GF-D8 (cell line): ENCODE measurements at regions not wholly inside any gene's neighbourhood (a gene's known extent, or its start where the extent isn't known, plus 50 kb on each side); places are given as distances from the start of the nearest gene placed in this dataset.
"Not testable (repeated sequence)": the region's sequence is repeated elsewhere in the genome, so short reads cannot be mapped to it uniquely, and the experiment has no call there.

Source experiments
- DNase-seq: peaks from one replicate; lab custom pipeline; 2025; lab: John Stamatoyannopoulos, UW

DNA sequence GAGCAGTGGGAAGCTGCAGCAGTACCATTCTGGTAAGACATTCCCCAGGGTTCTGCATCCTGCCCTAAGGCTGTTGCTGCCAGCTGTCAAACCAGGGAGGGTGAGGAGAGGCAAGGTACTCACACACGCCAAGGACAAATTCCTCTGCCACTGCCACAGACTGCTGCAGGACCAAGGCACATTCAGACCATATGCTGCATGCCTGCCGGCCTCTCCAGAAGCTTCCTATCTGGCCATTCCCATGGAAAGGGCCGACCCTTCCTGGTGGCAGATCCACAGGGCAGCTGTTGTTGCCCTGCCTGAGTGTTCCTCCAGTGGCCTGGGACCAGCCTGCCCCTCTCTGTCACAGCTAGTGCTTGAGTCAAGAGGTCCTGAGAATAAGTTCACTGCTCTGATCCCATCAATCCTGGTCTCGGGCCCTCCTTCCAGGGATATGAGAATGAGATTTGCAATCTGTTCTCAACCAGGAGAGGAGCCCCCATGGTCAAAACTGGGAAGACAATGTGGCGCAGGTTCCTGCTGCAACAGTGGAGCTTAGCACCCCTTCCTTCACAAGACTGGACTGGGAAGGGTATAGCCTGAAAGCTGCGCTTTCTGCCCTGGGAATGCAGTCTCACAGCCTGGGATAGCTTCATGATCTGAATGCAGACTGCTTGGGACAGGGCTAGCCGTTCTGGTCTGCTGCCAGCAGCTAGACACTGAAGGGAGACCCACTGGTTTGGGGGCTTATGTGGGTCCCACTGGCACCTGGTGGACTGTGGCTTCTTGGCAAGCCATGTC, 342.5 kb upstream of the NDST3 start:
- DNase-seq = no peak

DNA sequence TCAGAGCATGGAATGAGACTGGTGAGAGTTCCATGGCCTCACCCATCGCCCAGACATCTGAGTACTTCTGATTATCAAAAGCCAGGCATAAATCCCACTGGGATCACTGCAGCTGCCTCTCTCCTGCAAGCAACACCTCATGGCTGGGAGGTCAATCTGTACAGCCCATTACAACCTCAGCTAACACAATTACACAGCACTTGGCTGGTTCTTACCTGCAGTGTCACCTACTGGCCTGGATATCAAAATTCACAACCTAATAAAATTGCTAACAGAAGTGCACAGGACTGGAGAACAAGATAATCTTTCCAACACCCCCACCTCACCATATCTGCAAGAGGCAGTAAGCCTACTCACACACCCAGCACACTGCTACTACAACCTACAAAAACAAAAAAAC, 341.7 kb upstream of the NDST3 start:
- DNase-seq = no peak

DNA sequence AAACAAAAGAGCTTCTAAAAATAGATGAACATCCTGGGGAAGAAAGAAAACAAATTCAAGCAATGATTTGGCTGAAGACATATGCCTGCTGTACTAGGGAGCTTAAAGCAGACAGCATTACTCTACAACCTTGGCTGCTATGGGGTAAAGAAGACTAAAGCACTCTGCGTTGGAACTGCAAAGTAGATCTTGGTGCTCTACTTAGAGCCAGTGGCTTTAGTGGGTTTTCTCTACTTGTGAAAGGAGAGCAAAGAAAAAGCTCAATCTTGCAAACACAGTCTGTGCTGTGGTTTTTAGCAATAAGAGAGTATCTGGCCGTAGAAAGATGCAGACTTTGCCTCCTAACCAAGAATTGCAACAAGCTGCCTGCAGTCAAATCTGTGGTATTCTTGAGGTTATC, 334.7 kb upstream of the NDST3 start:
- DNase-seq = no peak

DNA sequence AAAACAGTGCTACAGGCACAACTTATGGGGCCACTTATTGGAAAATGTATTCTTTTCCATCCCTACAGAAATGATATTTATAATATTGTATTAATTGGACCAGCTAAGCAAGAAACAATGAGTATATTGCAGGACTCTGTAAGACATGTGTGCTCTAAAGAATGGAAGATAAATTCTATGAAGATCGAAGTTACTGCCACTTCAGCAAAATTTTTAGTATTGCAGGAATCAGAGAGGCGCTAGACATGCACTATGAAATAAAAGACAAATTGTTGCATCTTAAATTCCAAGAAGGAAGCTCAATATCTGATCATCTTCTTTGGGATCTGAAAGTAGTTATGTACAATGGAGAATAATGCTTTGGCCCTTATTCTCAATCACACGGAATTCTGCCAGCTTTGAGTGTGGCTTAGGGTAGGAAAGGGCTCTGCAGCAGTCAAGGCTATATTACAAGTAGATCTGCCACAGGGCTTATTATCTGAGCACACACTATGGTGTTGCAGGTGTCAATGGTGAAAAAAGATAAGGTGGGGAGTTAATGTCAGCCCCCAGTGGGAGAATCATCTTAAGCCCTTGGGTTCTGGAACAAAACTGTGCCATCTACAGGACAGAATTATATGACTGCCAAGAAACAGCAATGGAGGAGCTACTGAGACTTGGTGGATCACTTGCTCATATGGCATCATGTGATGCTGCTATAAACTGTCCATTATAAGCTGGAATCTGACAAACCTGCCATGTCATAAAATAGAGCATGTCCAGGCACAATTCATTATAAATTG, 334.0 kb upstream of the NDST3 start:
- DNase-seq = no peak

DNA sequence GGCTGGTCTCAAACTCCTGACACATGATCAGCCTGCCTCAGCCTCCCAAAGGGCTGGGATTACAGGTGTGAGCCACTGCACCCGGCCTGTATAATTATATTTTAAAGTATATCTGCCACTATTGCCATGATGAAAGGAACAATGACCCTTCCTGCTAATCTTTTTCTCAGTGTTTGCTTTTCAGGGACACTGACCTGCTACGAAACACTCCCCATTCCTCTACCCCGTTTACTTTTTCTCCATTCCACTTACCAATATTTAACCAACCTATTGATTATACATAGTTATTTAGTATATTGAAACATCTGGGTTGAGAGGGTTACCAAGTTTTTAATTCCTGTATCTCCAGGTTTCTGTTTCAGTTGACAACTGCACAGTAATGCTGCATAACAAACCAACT, 331.9 kb upstream of the NDST3 start:
- DNase-seq = no peak

DNA sequence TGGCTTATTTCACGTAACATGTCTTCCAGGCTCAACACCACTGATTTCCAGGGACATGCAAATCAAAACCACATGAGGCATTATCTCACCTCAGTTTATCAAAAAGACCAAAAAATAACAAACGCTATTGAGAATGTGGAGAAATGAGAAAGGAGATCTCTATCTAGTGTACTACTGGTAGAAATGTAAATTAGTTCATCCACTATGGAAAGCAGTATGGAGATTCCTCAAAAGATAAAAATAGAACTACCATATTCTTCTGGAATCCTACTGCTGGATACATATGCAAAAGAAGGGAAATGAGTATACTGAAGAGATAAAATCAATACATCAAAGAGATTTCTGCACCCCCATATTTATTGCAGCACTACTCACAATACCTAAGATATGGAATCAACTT, 329.6 kb upstream of the NDST3 start:
- no peak for DNase-seq

DNA sequence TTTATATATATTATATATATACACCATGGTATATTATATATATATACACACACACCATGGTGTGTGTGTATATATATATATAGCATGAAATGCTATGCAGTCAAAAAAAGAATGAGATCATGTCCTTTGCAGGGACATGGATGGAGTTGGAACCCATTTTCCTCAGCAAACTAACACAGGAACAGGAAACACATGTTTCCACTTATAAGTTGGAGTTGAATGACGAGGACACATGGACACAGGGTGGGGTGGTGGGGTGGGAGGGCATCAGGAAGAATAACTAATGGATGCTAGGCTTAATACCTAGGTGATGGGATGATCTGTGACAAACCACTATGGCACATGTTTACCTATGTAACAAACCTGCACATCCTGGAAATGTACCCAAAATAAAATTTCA, 293.6 kb upstream of the NDST3 start:
- no peak for DNase-seq

DNA sequence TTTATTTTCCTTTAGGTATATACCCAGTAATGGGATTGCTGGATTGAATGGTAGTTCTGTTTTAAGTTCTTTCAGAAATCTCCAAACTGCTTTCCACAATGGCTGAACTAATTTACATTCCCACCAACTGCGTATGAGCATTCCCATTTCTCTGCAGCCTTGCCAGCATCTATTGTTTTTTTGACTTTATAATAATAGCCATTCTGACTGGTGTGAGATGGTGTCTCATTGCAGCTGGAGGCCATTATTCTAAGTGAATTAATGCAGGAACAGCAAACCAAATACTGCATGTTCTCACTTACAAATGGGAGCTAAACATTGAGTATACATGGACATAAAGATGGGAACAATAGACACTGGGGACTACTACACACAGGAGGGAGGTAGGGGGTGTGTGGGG, 288.9 kb upstream of the NDST3 start:
- DNase-seq = not testable (repeated sequence)

DNA sequence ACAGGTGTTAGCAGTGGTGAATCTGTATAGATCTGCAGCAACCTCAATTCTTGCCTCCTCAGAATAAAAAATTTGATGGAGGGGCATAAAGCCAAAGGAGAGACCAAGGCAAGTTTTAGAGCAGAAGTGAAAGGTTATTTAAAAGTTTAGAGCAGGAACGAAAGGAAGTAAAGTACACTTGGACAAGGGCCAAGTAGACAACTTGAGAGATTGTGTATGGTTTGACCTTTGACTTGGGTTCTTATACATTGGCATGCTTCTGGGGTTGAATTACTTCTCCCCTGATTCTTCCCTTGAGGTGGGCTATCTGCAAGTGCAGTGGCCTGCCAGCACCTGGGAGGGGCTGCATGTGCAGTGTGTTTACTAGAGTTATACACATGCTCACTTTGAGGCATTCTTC, 278.8 kb upstream of the NDST3 start:
- no peak for DNase-seq

DNA sequence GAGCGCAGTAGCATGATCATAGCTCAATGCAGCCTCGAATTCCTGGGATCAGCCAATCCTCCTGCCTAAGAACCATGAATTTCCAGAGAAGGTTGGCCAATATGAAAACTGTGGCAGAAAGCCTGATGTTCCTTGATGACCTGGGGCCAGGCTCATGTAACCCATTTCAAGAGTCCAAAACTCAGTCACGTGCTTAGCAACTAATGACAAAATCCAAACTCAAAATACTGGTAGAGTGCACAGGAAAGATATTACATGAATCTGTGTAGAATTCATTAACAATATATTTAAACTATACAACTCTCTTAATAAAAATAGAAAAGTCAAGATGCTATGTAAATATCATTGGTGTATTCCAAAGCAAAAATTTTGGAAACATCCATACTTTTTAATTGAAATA, 265.7 kb upstream of the NDST3 start:
- DNase-seq = no peak

DNA sequence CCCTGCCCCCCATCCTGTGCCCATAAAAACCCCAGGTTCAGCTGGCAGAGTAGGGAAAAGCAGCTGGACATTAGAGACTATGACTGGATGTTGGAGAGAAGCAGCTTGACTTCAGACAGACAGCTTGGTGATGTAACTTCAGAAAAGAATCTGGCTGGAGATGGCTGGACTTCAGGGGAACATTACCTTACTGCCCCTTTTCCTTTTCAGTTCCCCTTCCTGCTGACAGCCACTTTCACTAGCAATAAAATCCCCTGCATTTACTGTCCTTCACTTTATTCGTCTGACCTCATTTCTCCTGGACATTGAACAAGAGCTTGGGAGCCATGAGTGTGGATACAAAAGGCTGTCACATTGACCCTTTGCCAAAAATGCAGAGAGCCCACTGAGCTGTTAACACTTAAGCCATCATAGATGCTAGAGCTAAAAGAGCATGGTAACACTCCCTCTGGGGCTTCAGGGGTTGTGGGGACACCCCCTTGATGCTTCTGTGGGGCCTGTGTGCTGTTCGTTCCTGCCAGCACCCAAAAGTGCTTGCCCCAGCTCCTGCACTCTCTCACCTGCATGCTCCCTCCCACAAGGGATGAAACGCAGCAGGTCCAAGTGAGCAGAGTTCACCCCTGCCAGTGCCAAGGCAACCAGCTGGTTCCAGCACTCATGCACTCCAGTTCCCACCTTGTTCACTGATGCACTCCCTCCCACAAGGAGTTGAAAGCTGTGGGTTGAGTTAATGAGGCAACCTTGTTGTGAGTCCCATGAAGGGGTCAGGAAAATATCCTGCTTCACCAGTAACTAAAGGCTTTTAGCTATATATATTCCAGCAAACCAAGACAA, 263.8 kb upstream of the NDST3 start:
- DNase-seq = no peak

DNA sequence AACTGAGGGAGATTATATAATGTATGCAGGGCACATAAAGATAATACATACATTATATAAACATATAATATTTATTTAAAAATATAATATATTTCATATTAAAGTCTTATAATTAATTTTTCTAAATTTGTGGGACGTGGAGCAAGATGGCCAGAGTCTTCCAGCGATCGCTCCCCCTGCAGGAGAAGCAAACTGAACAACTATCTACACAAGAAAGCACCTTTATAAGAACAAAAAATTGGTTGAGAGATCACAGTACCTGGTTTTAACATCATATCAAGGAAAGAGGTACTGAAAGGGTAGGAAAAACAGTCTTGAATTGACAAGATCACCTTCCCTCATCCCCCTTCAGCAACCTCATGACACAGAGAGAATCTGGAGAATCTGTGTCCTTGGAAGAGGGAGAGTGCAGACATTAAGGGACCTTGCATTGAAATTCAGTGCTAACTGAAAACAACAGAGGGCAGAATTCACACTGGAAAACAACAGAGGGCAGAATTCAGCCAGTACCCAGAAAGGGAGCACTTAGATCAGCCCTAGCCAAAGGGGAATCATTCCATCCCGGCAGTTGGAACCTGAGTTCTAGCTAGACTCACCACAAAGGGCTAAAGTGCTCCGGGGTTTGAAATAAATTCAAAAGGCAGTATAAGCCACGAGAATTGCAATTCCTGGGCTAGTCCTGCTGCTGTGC, 262.5 kb upstream of the NDST3 start:
- no peak for DNase-seq

DNA sequence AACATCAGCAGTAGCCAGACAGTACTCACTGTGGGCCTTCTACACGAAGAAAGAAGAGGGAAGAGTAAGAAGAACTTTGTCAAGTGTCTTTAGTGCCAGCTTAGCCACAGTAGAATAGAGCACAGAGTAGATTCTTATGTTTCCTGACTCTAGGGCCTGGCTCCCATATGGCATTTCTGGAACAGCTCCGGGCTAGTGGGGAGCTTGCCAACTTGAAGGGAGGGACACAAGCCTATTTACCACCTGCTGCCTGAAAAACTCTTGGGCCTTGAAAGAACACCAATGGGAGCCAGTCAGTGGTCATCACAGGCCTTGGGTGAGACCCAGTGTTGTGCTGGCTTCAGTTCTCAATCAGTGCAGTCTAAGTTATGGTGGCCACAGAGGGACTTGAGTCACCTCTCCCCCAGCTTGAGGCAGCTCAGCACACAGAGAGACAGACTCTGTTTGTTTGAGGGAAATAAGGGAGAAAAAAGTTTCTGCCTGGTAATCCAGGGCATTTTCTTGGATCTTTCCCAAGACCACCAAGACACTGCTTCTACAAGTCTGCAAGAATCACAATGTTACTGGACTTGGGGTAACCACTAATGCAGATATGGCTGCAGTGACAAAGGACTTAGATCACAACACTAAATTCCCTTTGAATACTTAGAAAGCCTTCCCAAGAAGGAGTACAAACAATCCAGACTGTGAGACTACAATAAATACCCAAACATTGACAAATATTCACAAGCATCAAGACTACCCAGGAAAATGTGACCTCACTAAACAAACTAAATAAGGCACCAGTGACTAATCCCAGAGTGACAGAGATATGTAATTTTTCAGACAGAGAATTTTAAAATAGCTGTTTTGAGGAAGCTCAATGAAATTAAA, 261.0 kb upstream of the NDST3 start:
- no peak for DNase-seq

DNA sequence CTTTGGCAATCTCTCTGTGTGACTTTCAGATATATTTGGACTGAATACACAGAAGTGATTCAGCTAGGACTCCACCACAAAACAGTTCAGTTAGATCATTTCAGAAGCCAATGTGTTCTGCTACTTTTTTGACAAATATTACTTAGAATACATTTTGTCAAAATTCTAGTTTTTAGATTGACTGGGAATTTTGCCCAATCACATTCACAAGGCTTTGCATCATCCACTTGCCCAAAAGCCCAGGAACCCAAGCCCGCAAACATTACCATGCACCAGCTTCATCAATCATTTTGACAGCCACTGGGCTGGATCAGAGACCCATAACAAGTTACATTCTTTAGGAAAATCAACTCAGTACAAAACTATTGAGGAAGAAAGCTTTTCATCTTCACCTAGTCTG, 256.6 kb upstream of the NDST3 start:
- no peak for DNase-seq

DNA sequence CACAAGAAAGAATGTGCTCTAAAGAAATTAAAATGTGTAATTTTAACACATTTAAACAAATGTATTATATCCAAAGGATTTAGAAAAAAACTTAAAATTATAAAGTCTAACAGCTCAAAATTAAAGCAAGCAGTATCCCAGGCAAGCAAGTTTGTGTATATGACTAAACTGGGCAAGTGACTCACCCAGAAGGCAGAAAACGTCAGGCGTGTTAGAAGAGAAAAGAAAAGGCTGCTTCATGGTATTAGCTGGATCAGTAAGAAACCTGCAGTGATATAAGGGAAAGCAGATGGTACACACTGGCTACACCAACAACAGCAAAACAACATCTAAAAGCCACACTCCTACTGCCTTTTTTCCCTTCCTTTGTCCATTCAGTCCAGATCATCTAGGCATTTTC, 250.6 kb upstream of the NDST3 start:
- no peak for DNase-seq

DNA sequence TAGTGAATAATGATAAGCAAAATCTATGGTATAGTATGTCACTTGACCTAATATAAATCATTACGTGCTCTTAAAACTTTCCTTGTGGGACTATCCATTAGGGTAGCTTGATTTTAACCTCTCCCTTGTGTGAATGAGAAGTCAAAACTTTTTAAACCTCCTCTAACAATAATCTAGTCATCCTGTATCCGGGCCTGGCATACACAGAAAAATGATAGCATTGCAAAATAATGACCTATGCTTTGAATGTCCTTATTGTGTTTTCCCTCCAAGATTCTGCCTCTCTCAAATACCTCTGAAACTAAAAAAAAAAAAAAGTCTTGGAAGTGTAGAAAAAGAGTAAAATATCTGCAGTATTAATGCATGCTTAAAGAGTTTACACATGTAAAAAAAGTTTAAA, 250.0 kb upstream of the NDST3 start:
- no peak for DNase-seq

DNA sequence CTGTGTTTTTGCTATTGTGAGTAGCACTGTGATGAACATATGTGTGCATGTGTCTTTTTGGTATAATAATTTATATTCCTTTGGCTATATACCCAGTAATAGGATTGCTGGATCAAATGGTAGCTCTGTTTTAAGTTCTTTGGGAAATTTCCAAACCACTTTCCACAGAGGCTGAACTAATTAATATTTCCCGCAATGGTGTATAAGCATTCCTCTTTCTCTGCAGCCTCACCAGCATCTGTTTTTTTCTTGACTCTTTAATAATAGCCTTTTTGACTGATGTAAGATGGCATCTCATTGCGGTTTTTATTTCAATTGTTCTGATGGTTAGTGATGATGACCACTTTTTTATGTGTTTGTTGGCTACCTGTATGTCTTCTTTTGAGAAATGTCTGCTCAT, 247.7 kb upstream of the NDST3 start:
- no peak for DNase-seq

DNA sequence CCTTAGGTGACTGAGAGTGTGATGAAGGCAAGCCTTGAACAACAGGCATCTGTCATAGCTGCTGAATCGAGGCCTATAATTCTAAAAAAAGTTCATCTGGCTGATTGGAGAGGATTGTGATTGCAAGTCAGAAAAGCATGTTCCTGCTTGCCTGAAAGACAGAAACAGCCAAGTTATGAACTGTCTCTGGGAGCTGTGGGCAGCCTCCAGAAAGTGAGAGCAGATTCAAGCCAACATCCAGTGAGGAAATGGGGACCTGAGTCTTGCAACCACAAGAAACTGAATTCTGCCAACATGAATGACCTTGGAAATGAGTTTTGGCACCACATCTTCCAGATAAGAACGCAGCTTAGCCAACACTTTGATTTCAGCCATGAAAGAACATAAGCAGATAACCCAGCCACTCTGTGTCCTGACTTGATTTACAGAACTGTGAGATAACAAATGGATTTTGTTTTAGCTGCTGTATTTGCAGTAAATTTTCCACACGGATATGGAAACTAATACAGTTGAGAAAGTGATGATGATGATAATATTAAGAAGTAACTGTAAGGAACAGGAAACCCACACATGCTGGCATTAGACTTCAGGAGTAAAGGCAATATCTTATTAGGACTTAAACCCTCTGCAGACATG, 240.3 kb upstream of the NDST3 start:
- no peak for DNase-seq

DNA sequence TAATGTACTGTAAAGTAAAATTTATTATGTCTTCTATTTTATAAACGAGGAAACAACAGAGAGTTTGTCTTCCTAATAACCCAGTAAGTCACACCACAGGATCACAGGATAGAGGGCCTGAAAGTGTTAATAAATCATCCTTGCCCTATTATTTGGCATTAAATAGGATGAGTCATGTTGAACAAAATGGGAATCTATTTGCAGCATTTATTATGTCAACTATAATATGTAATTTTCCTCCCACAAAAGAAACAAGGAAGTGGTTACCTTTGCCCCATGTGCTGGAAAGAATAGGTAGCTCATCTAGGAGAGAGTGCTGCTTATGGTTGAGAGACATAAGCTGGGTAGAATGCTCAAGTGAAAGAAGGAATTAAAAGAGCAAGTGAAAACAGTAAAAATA, 237.6 kb upstream of the NDST3 start:
- no peak for DNase-seq

DNA sequence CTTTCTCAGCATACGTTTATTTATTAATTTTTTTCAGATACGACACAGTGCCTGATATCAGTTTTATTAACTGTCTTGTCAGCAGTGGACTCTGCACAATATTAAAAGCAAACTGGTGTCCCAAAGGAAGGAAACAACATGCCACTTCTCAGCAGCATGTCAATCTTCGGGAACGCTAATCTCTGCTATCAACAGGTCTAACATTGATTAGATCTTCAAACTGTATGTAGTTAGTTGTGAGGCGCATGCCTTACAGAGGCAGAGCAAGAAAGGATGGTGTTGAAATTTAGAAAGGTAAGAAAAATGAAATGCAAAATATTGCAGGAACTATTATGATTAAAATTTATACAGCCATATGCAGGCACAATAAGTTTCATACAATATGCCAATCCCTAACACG, 233.7 kb upstream of the NDST3 start:
- no peak for DNase-seq

DNA sequence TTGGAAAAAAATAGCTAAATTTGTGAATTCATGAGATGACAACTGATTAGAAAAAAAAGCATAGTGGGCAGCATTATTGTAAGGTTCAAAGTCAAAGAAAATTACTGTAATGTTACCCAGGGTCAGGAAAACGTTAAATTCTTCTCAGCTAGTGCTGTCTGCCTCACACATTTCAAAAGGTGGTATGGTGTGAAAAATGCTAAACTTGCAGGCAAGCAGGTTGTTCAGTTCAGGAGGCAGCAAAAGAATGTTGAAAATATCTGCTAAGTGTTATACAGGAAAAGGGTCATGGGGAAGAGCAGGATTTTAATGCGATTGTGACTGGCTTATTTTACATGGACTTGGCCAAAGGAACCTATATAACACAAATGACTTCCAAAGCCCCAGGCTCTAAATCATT, 232.5 kb upstream of the NDST3 start:
- no peak for DNase-seq
